Sigmoid colon (tissue), 6 donors: ENCODE measurements at regions not wholly inside any gene's neighbourhood (a gene's known extent, or its start where the extent isn't known, plus 50 kb on each side); places are given as distances from the start of the nearest gene placed in this dataset.

ENCODE experiments used
- DNase-seq: peaks from one replicate; pipeline ENCODE4 v3.0.0-alpha.2; 2019
- H3K27ac ChIP-seq, 4 donors: fragments of 200-600 bp; sonication (generic); one replicate each; pipeline ENCODE4 v1.5.1; 2016 to 2019; ENCODE audit warnings: mild to moderate bottlenecking in 1 of 4
- H3K27me3 ChIP-seq, 3 donors: fragments of 200-600 bp; sonication (generic); one replicate each; pipeline ENCODE4 v1.5.1; 2019; ENCODE audit warnings: mild to moderate bottlenecking in 1 of 3
- H3K36me3 ChIP-seq, 4 donors: fragments of 200-600 bp; sonication (generic); one replicate each; pipeline ENCODE4 v1.5.1; 2016 to 2019
- H3K4me1 ChIP-seq, 4 donors: fragments of 200-600 bp; sonication (generic); one replicate each; pipeline ENCODE4 v1.5.1; 2017 to 2019
- H3K4me3 ChIP-seq, 4 donors: fragments of 200-600 bp; sonication (generic); one replicate each; pipeline ENCODE4 v1.5.1; 2017 to 2019; ENCODE audit warnings: mild to moderate bottlenecking in 2 of 4, moderate library complexity in 1 of 4
- H3K9me3 ChIP-seq, 4 donors: fragments of 200-600 bp in 3 of 4; sonication (generic) in 3 of 4; one replicate each; pipeline versions ENCODE4 v1.5.1 to v1.6.1; 2013 to 2019
- CTCF ChIP-seq, 4 experiments: fragments of 450-650 bp in 3 of 4; fragments of 200-600 bp in 1 of 4; IDR thresholded peaks; one replicate each; pipeline ENCODE4 v1.5.1; 2016 to 2019; ENCODE audit warnings: antibody characterized with exemption in 4 of 4, mild to moderate bottlenecking in 3 of 4, moderate library complexity in 2 of 4
- EP300 ChIP-seq, 4 donors: sonication (generic); formaldehyde crosslinking; IDR thresholded peaks; one replicate each; pipeline ENCODE4 v1.6.1; 2017; ENCODE audit warnings: antibody characterized with exemption in 4 of 4
- POLR2A ChIP-seq, 2 donors: fragments of 450-650 bp; IDR thresholded peaks; one replicate each; pipeline ENCODE4 v1.6.1; 2016; ENCODE audit warnings: antibody characterized with exemption in 2 of 2, mild to moderate bottlenecking in 2 of 2, moderate library complexity in 2 of 2
- POLR2AphosphoS5 ChIP-seq, 4 donors: sonication (generic); formaldehyde crosslinking; IDR thresholded peaks; one replicate each; pipeline ENCODE4 v1.6.1; 2017; ENCODE audit warnings: antibody characterized with exemption in 4 of 4
- WGBS, 2 donors: extraction: QIAGEN DNeasy Blood & Tissue Kit; methylation state at CpG; one replicate each; pipeline ENCODE4 v1.1.7; 2013; 5-methylcytosine and 5-hydroxymethylcytosine counted together
- intact Hi-C: fragments of 100-400 bp; cut with DNase I; formaldehyde crosslinking; loops from one replicate; pipeline ENCODE4 v1.15.1; 2023
- donor health status: healthy with polysubstance abuse.
- donor health status: healthy.

GRCh38 chr15:70219966-70220365 is 122.2 kb upstream of the TLE3 start:
- Histone ChIP-seq H3K27me3 (no peaks in the 10 kb centered on the region), H3K9me3 (no peaks in the 10 kb centered on the region), H3K4me3 (no peak overlapping the region), H3K36me3 (no peaks in the 10 kb centered on the region), H3K4me1 (peaks cover 0 to 9% (median 4%) of the 10 kb centered on the region in 4 donors), H3K27ac (no peak overlapping the region)
- intact Hi-C loops, result no loop called here
- no peak for DNase-seq
- WGBS, 2 donors, result 89 to 90% methylated on average over 6 of the region's 6 CpGs
- no peak for TF ChIP-seq POLR2A (IDR thresholded peaks at IDR 0.05)

- Histone ChIP-seq H3K27me3 (no peaks in the 10 kb centered on the region), H3K9me3 (no peaks in the 10 kb centered on the region), H3K36me3 (no peaks in the 10 kb centered on the region), H3K27ac (peak overlapping the region in 1 of 4 donors; percentile 17), H3K4me1 (peaks cover 0 to 9% (median 4%) of the 10 kb centered on the region in 4 donors), H3K4me3 (no peak overlapping the region)
- intact Hi-C loops, result no loop called here
- 86 to 91% methylated on average over 8 of the region's 8 CpGs for WGBS, 2 donors
- no peak for TF ChIP-seq CTCF (IDR thresholded peaks at IDR 0.05)
- no peak for TF ChIP-seq POLR2AphosphoS5 (IDR thresholded peaks at IDR 0.05)
- no peak for TF ChIP-seq EP300 (IDR thresholded peaks at IDR 0.05)
- TF ChIP-seq POLR2A (IDR thresholded peaks at IDR 0.05), result no peak
- DNase-seq, result no peak
Measured at GRCh38 chr15:70219256-70219895, 121.7 kb upstream of the TLE3 start.

GRCh38 chr15:70217226-70218160 is 119.8 kb upstream of the TLE3 start:
- Histone ChIP-seq H3K36me3 (no peaks in the 10 kb centered on the region), H3K27me3 (no peaks in the 10 kb centered on the region), H3K9me3 (no peaks in the 10 kb centered on the region), H3K4me1 (peaks cover 0 to 2% (median 0%) of the 10 kb centered on the region in 4 donors), H3K27ac (no peak overlapping the region), H3K4me3 (no peak overlapping the region)
- no peak for DNase-seq
- 89 to 91% methylated on average over 7 of the region's 7 CpGs for WGBS, 2 donors
- intact Hi-C loops, result no loop called here
- TF ChIP-seq POLR2A (IDR thresholded peaks at IDR 0.05) (no peak), EP300 (IDR thresholded peaks at IDR 0.05) (no peak), POLR2AphosphoS5 (IDR thresholded peaks at IDR 0.05) (no peak), CTCF (IDR thresholded peaks at IDR 0.05) (no peak)

GRCh38 chr15:70215951-70216350 is 118.2 kb upstream of the TLE3 start:
- H3K9me3 ChIP-seq, result no peaks in the 10 kb centered on the region
- intact Hi-C loops, result no loop called here
- TF ChIP-seq CTCF (IDR thresholded peaks at IDR 0.05), result no peak
- TF ChIP-seq EP300 (IDR thresholded peaks at IDR 0.05), result no peak
- no peak for TF ChIP-seq POLR2AphosphoS5 (IDR thresholded peaks at IDR 0.05)
- TF ChIP-seq POLR2A (IDR thresholded peaks at IDR 0.05), result no peak
- H3K4me3 ChIP-seq, result no peak overlapping the region
- WGBS, 2 donors, result 86 to 93% methylated on average over 5 of the region's 5 CpGs
- no peak overlapping the region for H3K27ac ChIP-seq
- H3K36me3 ChIP-seq, result no peaks in the 10 kb centered on the region
- H3K27me3 ChIP-seq, result no peaks in the 10 kb centered on the region
- H3K4me1 ChIP-seq, result no peaks in the 10 kb centered on the region
- no peak for DNase-seq

GRCh38 chr15:70214941-70215635 is 117.4 kb upstream of the TLE3 start:
- intact Hi-C loops, result no loop called here
- H3K27ac ChIP-seq, result no peak overlapping the region
- H3K4me1 ChIP-seq, result no peaks in the 10 kb centered on the region
- TF ChIP-seq EP300 (IDR thresholded peaks at IDR 0.05) (no peak), CTCF (IDR thresholded peaks at IDR 0.05) (no peak), POLR2A (IDR thresholded peaks at IDR 0.05) (no peak), POLR2AphosphoS5 (IDR thresholded peaks at IDR 0.05) (no peak)
- no peak for DNase-seq
- H3K36me3 ChIP-seq, result no peaks in the 10 kb centered on the region
- WGBS, 2 donors, result 94 to 97% methylated on average over 7 of the region's 7 CpGs
- H3K27me3 ChIP-seq, result no peaks in the 10 kb centered on the region
- H3K4me3 ChIP-seq, result no peak overlapping the region
- H3K9me3 ChIP-seq, result no peaks in the 10 kb centered on the region
